ENCODE measurements at regions not wholly inside any gene's neighbourhood (a gene's known extent, or its start where the extent isn't known, plus 50 kb on each side); places are given as distances from the start of the nearest gene placed in this dataset.
A peak's percentile ranks its signal among the peaks of the same experiment; 100 is the strongest.

DNA sequence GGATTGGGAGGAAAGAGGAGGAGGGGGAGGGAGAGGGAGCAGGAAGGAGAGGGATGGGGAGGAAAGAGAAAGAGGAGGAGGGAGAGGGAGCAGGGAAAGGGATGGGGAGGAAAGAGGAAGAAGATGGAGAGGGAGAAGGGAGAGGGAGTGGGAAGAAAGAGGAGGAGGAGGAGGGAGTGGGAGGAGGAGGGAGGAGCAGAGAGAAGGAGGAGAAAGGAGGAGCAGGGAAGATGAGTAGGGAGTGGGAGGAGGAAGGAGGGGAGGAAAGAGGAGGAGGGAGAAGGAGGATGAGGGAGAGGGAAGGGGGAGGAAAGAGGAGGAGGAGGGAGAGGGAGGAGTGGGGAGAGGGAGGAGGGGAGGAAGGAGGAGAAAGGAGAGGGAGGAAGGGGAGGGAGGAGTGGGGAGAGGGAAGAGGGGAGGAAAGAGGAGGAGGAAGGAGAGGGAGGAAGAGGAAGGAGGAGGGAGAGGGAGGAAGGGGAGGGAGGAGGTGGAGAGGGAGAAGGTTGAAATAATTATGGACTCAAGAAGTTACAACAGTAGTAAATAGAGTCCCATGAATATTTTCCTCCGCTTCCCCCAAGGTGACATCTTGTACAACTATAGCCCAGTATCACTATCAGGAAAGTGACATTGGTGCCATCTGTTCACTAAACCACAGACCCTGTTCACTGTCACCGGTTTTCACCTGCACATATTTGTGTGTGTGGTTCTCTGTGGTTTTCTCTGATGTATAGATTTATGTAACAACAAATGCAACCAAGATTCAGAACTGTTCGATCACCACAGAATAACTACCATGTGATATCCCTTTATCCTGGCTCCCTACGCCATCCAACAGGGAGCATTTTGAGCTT lies 325.3 kb upstream of the EEF2KMT start:
- DNase-seq: no peak

GRCh38 chr16:5422047-5422446 lies 324.5 kb upstream of the EEF2KMT start:
- no peak for DNase-seq

DNA sequence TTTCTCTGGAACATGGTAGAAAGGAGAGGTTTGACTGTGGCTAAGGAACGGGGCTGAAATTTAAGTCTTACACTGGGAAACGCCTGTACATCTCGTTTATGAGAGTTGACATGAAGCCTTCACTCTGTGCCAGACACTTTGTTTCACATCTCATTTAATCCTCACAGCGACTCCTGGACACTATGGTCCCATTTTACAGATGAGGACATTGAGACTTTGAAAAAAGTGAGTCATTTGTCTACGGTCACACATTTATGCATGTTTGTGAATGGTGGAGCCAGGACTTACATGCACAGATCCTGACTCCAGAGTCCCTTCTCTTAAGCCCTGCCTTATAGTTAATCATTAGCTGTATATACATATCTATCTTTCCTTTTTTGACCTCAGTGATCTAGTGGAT lies 318.4 kb upstream of the EEF2KMT start:
- no peak for DNase-seq

- DNase-seq: no peak
Observed at GRCh38 chr16:5415123-5415522, 317.5 kb upstream of the EEF2KMT start.

DNA sequence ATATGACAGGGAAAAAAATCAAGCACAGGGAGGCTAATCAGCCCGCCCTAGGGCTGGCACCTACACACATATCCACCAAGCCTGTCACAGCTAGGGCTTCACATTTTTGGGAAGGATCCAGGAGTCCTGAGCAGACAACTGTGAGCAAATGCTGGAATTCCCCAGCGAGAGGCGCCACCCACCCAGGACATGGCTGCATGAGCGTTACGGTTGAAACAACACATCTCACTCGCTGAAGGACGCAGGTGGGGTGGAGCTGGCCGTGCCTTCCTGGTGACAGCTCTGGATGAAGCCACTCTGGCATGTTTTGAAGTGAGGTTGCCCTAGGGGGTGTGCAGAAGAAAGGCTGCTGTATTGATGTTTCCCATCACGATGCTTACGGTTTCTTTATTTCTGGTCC lies 315.1 kb upstream of the EEF2KMT start:
- DNase-seq: peak in 18 of 56 donors; percentile 1 to 52 (median 13)

DNA sequence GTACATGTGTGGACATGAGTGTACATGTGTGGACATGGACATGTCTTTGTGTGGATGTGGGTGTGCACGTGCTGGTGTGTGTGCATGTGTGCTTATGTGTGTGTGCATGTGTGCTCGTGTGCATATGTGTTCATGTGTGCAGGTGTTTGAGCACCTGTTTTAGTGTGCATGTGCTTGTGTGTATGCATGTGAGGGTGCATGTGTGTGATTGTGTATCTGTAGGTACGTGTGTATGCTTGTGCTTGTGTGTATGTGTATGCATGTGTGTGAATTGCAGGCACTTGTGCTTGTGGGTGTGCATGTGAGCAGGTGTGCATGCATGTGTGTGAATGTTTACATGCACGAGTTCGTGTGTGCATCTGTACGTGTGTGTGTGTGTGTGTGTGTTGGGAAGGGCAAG lies 300.6 kb upstream of the EEF2KMT start:
- DNase-seq: no peak

DNA sequence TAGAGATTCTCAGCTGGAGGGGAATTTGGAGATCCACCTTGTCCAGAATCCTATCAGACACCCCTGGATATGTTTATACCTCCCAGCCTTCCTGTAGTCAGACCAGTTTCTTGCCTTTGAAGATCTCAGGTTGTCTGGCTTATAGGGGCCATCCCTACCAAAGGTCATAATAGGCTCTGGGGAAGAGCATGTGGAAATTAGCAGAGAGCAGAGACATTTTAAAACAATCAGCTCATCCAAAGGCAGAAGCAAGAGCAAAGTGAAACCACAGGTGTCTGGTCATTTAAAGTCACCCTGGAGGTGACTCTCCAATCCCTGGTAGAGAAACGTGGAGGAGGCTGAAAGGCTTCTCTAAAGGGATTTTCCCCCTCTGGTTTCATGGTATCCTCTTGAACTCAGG lies 299.3 kb upstream of the EEF2KMT start:
- no peak for DNase-seq

DNA sequence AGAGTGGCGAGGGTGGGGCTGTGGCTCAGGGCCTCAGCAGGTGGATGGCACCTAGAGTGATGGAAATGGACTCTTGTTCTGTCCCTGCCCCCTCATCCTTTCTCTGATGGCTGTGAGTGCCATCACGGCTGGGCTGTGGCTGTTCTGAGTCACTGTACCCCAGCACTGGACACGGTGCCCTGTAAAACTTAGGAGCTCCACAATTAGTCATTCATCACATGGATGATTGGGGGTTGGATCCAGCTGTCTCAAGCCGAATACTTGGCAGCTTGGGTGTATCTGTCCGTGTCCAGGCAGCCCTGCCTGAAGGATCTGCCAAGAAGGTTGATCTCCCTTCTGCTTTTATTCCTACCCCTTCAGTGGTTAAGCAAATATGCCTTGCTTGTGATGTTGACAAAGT lies 295.5 kb upstream of the EEF2KMT start:
- no peak for DNase-seq

DNA sequence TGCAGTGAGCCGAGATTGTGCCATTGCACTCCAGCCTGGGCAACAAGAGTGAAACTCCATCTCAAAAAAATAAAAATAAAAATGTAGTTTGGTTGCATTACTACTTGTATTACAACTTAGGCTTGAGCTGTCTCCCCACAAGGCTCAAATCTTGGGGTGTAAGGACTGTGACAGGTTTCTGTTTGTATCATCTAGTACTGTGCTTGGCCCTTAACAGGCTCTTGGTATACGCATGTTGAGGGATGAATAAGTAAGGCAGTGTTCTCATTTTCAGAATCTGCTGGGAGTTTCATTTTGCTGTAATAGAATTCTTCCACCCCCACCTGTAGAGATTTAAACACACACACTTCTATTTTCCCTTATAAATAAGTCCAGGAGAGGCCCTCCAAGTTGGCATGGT lies 289.4 kb upstream of the EEF2KMT start:
- no peak for DNase-seq

DNA sequence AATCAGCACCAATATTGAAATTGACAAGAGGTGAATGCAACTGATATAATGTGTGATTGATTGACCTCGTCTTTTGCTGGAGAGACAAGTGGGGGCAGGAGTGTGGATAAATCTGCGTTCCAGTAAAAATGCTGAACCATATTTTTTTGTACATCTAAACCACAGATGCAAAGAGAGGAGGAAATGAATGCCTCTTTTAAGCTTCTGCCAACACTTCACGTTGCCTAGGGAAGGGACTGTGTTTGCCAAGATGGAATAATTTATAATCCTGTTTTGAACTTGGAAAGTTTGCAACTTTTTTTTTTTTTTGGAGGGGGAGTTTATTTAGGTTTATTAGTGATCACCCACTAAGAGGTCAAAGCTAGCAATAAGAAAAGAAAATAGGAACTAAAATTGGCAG lies 288.2 kb upstream of the EEF2KMT start:
- no peak for DNase-seq

DNA sequence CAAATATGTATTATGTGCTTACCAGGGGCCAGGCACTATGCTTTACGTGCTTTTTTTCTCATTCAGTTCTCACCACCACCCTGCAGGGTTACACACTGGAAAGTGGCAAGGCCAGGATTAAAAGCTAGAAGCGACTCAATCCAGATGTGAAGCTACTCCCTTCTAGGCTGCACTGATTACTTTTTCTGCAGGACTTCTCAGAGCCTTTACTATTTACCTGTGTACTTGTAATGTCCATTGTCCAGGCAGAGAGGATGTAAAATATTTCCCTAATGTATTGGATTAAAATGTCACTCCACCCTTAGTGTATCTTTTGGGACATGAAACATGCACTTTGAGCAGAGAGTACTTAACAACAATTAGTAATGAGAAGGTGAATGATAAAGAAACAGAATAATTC lies 287.5 kb upstream of the EEF2KMT start:
- no peak for DNase-seq

GRCh38 chr16:5383737-5384136 lies 286.1 kb upstream of the EEF2KMT start:
- no peak for DNase-seq

DNA sequence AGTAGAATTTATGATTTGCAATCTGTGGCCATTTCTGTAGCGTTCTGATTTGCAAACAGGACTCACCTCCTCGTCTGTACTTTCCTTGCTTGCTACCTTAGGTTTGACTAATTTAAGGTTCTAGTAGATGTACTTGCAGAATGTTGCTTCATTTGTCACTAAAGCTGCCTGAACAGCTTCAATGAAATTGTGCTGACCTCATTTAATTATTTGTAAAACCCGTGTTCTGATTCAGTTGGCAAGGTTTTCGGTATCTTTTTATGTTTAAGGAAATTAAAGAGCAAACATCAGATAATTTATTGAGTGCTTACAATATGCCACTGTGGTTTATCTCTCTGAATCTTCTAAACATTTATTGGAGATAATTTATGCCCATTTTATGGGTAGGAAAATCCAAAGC lies 284.9 kb upstream of the EEF2KMT start:
- no peak for DNase-seq

- no peak for DNase-seq
Observed at GRCh38 chr16:5381481-5381880, 283.9 kb upstream of the EEF2KMT start.

GRCh38 chr16:5379954-5380353 lies 282.4 kb upstream of the EEF2KMT start:
- DNase-seq: no peak

DNA sequence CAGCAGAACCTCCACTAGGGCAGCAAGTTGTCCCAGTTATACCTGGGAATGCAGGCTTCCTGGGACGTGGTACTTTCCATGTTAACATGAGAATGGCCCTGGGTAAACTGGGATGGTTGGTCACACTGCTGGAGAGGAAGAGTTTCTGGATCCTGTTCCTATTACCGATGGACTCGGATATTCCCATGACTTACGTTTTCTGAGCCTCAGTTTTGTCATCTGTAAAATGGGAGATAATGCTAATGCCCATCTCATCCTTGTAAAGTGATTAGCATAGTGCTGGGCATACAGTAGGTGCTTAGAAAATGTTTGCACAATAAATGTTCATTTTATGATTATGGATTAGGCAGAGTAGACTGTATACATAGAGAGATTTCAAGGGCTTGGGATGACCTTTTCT lies 280.9 kb upstream of the EEF2KMT start:
- no peak for DNase-seq

- no peak for DNase-seq
Observed at GRCh38 chr16:5377280-5377898, 279.8 kb upstream of the EEF2KMT start.

GRCh38 chr16:5374184-5374583 lies 276.6 kb upstream of the EEF2KMT start:
- DNase-seq: no peak

DNA sequence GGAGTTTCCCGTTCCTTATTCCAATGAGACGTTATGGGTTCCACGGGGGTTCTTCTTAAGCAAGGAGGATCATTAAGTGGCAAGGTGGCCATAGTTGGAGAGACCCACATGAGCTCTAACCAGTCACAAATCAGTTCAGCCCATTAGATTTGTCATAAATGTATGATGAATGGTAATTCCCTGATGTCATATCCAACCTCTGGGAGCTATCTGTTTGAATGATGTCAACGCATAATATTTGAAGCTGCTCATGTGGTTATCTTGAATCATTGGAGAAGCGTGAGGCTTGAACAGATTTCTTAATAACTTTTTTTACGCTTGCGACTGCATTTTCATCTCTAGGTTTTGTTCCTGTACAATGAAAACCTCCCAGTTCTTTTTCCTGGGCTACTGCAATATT lies 270.4 kb upstream of the EEF2KMT start:
- DNase-seq: no peak

DNA sequence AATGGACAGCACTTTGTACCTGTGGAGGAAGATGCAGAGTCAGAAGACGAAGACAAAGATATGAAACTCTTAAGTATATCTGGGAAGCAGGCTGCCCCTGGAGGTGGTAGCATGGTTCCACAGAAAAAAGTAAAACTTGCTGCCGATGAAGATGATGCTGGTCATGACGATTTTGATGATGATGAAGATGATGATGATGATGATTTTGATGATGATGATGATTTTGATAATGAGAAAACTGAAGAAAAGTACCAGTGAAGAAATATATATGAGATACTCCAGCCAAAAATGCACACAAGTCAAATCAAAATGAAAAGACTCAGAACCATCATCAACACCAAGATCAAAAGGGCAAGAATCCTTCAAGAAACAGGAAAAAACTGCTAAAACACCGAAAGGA lies 268.5 kb upstream of the EEF2KMT start:
- no peak for DNase-seq

DNA sequence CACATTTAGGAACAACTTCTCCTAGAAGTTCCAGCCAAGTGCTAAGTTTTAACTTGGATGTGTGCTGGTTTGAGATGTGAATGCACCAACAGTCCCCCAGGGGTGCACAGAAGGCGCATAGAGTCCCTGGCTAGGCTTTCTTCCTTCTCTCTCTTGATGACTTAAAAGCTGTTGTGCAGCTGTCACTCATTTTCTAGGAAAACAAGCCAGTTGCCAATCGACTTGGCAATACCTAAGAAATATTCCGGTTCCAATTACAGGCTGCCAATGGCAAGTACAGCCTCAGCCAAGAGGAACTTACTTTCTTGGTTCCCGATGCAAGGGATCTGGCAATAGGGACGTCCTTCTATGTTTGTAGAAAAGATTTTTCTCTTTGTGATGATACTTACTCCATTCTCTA lies 266.6 kb upstream of the EEF2KMT start:
- no peak for DNase-seq

- no peak for DNase-seq
Observed at GRCh38 chr16:5361322-5361721, 263.7 kb upstream of the EEF2KMT start.

DNA sequence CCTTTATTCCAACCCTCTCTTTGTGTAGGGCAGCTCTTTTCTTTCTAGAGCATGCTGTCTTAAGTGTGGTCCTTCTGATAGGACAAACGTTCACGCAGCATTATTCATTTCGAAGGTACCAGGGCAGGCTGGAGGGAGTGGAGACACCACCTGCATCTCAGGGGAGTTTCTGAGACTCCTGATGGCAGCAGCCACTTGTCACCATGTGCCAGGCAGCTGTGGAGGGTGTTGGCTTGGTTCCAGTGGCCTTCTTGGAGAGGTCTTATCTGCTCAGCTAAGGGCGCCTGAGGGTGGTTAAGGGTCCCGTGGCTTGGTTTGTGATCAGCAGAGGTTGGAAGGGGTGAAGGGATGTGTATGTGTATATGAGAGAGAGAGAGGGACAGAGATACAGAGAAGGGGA lies 257.1 kb upstream of the EEF2KMT start:
- no peak for DNase-seq

Measured in nucleus accumbens (tissue), 56 donors.